HG02678 (cell line): ENCODE measurements at regions not wholly inside any gene's neighbourhood (a gene's known extent, or its start where the extent isn't known, plus 50 kb on each side); places are given as distances from the start of the nearest gene placed in this dataset.

Experiments
- ATAC-seq: cut with Tn5 transposase; IDR thresholded peaks from one replicate; pipeline ENCODE4 v1.9.1; 2021; ENCODE audit warnings: mild to moderate bottlenecking, moderate library complexity; ENCODE audit not compliant: unreplicated experiment

- ATAC-seq, result no peak
Measured at GRCh38 chr17:63125987-63126386, 160.0 kb downstream of the TANC2 start.

- no peak for ATAC-seq
Measured at GRCh38 chr17:63126607-63127006, 160.6 kb downstream of the TANC2 start.

- no peak for ATAC-seq
Measured at GRCh38 chr17:63132459-63132911, 166.4 kb downstream of the TANC2 start.

GRCh38 chr17:63133491-63133890 lies 167.5 kb downstream of the TANC2 start:
- no peak for ATAC-seq

- no peak for ATAC-seq
Measured at GRCh38 chr17:63134867-63135266, 168.8 kb downstream of the TANC2 start.

GRCh38 chr17:63136369-63137012 lies 170.5 kb downstream of the TANC2 start:
- ATAC-seq, result no peak

- no peak for ATAC-seq
Measured at GRCh38 chr17:63137163-63137562, 171.1 kb downstream of the TANC2 start.

GRCh38 chr17:63138713-63139112 lies 172.7 kb downstream of the TANC2 start:
- ATAC-seq, result no peak

GRCh38 chr17:63139356-63139755 lies 173.3 kb downstream of the TANC2 start:
- no peak for ATAC-seq

GRCh38 chr17:63140255-63140654 lies 174.2 kb downstream of the TANC2 start:
- ATAC-seq, result no peak

GRCh38 chr17:63142836-63143235 lies 176.8 kb downstream of the TANC2 start:
- ATAC-seq, result no peak

GRCh38 chr17:63150490-63150889 lies 184.5 kb downstream of the TANC2 start:
- ATAC-seq, result no peak

GRCh38 chr17:63150994-63151464 lies 185.0 kb downstream of the TANC2 start:
- no peak for ATAC-seq

GRCh38 chr17:63151941-63152523 lies 186.0 kb downstream of the TANC2 start:
- ATAC-seq, result no peak

- no peak for ATAC-seq
Measured at GRCh38 chr17:63153488-63153887, 187.5 kb downstream of the TANC2 start.

- no peak for ATAC-seq
Measured at GRCh38 chr17:63154586-63155244, 188.7 kb downstream of the TANC2 start.

GRCh38 chr17:63156986-63157385 lies 191.0 kb downstream of the TANC2 start:
- ATAC-seq, result no peak

- no peak for ATAC-seq
Measured at GRCh38 chr17:63162406-63163157, 196.5 kb downstream of the TANC2 start.

- ATAC-seq, result no peak
Measured at GRCh38 chr17:63163158-63163520, 197.1 kb downstream of the TANC2 start.

- no peak for ATAC-seq
Measured at GRCh38 chr17:63165400-63165799, 199.4 kb downstream of the TANC2 start.

GRCh38 chr17:63170795-63171194 lies 204.8 kb downstream of the TANC2 start:
- no peak for ATAC-seq
